ENCODE measurements at regions not wholly inside any gene's neighbourhood (a gene's known extent, or its start where the extent isn't known, plus 50 kb on each side); places are given as distances from the start of the nearest gene placed in this dataset.

DNA sequence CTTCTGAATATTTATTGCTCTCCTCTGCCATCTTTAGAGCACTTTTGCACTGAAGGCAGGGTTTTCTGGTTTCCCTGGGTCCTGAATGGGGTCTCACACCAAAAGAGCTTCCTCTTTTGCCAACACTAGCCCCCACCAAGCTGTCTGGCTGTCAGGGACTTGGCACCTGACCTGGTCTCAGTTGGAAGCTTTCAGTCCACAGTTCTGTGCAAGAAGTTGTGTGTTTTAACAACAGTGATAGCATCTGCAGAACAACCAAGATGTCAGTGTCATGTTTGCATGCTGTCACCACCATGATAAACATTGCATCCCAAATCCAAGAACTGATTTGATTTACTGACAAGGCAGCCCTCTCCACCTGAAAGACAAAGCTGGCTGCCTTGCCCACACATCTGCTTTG is 448.5 kb upstream of the CCL2 start:
- DNase-seq (ENCODE audit: low read depth in 4 of 4, low spot score in 3 of 4) = no peak

DNA sequence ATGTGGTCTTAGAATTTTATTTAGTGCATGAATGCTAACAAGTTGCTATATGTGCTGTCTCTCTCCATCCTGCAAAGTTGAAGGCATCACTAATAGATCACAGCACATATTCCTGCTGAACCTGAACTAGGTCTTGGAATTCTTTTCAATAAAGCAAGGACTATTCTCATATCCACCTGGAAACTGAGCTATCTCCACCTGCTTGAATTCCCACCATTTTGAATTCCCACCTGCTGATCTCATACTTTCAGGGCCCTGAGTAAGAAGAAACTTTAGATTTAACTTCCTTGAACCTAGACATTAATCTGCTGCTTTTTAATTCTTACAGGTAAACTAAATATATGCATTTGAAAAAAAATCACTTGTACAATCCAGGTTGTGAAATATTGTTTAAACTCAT is 445.3 kb upstream of the CCL2 start:
- DNase-seq (ENCODE audit: low read depth in 4 of 4, low spot score in 3 of 4) = no peak

- DNase-seq (ENCODE audit: low read depth in 4 of 4, low spot score in 3 of 4) = no peak
Observed at GRCh38 chr17:33811004-33811760, 443.9 kb upstream of the CCL2 start.

GRCh38 chr17:33811984-33812577 is 443.0 kb upstream of the CCL2 start:
- DNase-seq (ENCODE audit: low read depth in 4 of 4, low spot score in 3 of 4) = no peak

DNA sequence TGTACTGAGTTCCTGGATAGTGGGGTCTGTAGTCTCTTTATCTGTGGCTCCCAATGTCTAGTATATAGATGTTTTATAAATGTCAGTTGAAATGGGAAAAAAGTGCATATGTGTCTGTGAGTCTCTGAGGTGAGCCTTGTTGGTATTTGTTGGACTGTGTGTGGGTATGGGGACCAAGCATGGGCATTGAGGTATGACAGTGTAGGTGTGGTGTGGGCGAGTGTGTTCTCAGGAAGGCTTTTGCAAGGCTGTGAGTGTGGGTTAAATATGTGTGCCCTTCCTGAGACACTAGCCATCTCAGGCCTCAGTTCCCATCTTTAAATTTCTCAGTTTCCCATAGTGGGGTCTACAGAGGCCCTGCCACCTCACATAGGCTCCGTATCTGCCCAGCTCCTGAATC is 440.2 kb upstream of the CCL2 start:
- no peak for DNase-seq (ENCODE audit: low read depth in 4 of 4, low spot score in 3 of 4)

DNA sequence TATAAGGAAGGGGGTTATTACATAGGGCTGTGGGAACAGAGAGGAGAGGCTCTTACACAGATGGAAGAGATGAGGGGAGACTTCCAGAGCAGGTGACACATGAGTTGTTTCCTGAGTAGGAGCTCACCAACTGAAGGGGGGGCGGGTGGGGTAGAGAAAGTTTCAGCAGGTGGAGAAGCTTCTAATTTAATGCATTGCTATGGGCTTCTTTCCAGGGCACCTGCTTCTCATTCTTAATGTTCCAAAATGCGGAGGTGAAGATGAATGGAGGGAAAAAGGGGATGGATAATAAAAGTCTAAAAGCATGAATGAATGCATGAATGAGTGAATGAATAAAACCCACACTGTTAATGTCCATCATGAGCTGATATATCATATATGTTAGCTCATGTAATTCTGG is 439.0 kb upstream of the CCL2 start:
- DNase-seq (ENCODE audit: low read depth in 4 of 4, low spot score in 3 of 4) = no peak

DNA sequence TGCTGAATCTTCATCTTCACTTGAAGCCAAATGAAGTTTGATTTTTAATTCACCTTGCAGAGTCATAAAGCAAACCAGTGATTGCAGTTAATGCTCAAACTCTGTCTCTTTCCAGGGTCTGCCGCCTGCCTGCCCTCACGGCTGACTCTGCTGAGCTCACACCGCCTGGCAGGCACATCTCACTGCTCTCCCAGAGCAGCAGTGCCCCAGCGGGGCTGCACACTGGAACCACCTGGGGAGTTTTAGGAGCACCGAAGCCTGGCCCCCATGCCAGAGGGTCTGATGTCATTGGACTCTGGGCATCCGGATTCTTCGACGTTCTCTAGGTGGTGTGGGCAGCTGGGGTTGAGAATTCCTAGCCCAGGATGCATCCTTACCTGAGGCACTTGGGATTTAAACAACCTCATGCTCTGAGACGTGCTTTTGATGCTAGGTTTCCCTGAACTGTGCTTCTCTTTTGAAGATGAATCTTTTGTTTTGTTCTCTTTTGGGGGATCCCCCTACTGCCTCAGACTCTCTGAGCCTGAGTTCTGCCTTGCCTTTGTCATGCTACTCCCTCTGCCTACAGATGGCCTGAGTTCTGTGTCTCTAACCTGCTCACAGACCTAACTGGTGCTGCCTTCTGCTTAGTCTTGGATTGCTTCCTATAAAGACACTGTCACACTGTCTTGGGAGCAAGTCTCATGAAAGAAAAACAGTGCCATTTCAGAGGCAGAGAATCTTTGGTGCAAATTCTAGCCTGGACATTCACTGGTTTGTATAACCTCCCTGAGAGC is 438.1 kb upstream of the CCL2 start:
- no peak for DNase-seq (ENCODE audit: low read depth in 4 of 4, low spot score in 3 of 4)

- no peak for DNase-seq (ENCODE audit: low read depth in 4 of 4, low spot score in 3 of 4)
Observed at GRCh38 chr17:33819539-33819938, 435.5 kb upstream of the CCL2 start.

GRCh38 chr17:33832262-33832661 is 422.8 kb upstream of the CCL2 start:
- DNase-seq (ENCODE audit: low read depth in 4 of 4, low spot score in 3 of 4) = peak in 1 of 4 donors; percentile 20

- DNase-seq (ENCODE audit: low read depth in 4 of 4, low spot score in 3 of 4) = no peak
Observed at GRCh38 chr17:33837281-33837680, 417.8 kb upstream of the CCL2 start.

- DNase-seq (ENCODE audit: low read depth in 4 of 4, low spot score in 3 of 4) = no peak
Observed at GRCh38 chr17:33838281-33838680, 416.8 kb upstream of the CCL2 start.

GRCh38 chr17:33847900-33848299 is 407.2 kb upstream of the CCL2 start:
- no peak for DNase-seq (ENCODE audit: low read depth in 4 of 4, low spot score in 3 of 4)

DNA sequence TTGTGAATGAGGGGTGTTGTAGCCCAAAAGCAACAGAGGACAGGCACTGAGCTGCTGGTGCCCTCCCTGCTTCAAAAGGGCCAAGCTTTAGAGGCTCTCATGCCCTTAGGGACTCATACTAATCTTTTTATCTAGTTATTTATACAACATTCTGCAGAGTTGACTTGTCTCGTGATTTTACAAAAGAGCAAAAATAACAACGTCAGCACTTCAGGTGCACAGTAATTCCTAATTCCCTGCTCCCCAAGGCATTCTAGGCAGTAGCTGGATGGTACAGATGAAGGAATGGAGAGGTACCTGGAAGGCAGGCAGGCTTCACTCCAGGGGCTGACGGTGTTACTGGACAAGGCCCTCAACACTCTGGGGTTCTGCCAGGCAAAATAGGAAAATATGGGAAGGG is 406.7 kb upstream of the CCL2 start:
- no peak for DNase-seq (ENCODE audit: low read depth in 4 of 4, low spot score in 3 of 4)

DNA sequence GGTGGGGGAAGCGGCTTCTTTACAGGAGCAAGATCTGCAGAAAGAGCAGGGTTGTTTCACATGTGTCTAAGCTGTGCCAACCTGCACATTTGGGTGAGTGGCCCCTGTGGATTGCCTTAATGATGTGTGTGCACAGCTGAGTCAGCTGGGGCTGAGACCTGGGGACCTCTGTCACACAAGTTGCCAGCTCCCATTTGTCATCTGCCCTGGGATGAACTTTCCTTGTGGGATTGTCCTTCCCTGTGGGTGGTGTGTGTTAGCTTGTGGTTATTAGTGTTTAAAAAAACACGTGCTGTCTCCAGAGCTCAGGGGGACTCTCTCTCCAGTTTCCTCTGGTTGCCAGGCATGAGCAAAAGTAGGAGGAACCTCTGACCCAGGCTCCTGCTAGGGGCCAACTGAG is 400.5 kb upstream of the CCL2 start:
- no peak for DNase-seq (ENCODE audit: low read depth in 4 of 4, low spot score in 3 of 4)

DNA sequence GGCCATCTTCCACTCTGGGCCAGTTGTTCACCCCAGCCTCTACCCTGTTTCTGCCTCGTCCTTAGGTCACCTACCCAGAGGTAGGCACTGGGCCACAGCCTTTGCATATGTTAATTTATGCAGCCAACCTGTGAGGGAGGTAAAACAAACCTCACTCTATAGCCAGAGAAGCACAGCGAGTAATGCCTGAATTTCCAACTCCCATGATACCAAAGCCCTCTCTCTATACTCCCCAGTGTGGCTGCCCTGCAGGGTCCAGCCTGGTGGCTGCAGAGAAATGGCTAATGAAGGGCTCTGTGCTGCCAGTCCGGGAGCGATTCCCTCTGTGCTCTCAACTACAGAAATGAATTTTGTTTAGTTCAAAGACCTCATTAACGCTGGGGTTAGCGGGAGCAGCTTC is 397.0 kb upstream of the CCL2 start:
- no peak for DNase-seq (ENCODE audit: low read depth in 4 of 4, low spot score in 3 of 4)

DNA sequence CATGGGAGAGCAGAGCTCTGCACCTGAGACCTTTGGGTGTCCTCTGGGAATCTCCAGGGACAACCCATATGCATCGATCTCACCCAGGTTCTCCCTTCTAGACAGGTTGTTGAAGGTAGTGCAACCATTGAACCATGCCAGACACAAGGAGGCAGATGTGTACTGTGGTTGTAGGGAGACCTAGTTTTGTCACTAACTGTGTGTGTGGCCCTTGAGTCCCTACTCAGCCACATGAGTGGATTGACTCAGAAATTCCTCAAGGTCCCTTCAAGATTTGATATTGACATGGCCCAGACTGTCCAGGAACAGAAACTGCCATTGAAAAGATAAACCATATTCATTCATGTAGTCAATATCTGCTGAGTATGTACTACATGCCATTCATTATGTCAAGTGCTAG is 396.4 kb upstream of the CCL2 start:
- no peak for DNase-seq (ENCODE audit: low read depth in 4 of 4, low spot score in 3 of 4)

- no peak for DNase-seq (ENCODE audit: low read depth in 4 of 4, low spot score in 3 of 4)
Observed at GRCh38 chr17:33862772-33863602, 392.1 kb upstream of the CCL2 start.

GRCh38 chr17:33864758-33865229 is 390.3 kb upstream of the CCL2 start:
- DNase-seq (ENCODE audit: low read depth in 4 of 4, low spot score in 3 of 4) = no peak

DNA sequence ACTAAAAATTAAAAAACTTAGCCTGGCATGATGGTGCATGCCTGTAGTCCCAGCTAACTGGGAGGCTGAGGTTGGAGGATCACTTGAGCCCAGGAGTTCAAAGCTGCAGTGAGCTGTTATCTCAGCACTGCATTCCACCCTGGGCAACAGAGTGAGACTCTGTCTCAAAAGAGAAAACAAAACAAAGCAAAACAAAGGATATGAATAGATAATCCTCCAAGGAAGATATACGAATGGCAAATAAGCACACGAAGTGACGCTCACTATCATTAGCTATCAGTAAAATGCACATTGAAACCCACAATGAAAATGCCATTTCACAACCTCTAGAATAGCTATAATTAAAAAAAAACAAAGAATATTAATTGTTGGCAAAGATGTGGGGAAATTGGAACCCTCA is 386.2 kb upstream of the CCL2 start:
- no peak for DNase-seq (ENCODE audit: low read depth in 4 of 4, low spot score in 3 of 4)

DNA sequence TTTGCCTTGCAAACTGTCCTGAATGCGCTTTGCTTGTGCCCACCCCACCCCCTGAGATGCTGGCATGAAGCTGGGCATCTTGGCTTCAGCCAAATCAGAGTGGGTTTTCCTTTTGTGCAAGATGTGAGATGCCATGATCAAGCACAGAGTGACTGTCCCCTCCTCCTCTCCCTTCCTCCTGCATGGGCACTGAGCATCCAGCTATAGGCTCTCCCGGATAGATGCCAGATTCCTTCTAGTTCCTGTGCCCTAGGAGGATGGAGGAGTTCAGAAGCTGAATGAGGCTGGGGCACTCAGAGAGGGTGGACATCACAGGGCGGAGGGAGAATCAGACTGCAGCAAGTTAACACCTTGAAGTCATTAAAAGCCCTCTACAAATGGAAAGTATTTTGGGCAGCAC is 384.1 kb upstream of the CCL2 start:
- no peak for DNase-seq (ENCODE audit: low read depth in 4 of 4, low spot score in 3 of 4)
